GM06990 (cell line): ENCODE measurements at regions not wholly inside any gene's neighbourhood (a gene's known extent, or its start where the extent isn't known, plus 50 kb on each side); places are given as distances from the start of the nearest gene placed in this dataset.

Experiments used
- DNase-seq: peaks from one replicate; pipeline ENCODE4 v3.0.0-alpha.2; 2011; ENCODE audit not compliant: insufficient read length; ENCODE audit errors: extremely low read depth
- H3K27me3 ChIP-seq: replicated peaks from 2 replicates; pipeline ENCODE4 v1.6.0; 2011; ENCODE audit warnings: low read length; ENCODE audit not compliant: control insufficient read depth, insufficient read depth
- H3K36me3 ChIP-seq: 2 replicates; pipeline ENCODE4 v1.5.1; 2011; ENCODE audit warnings: low read length; ENCODE audit not compliant: control insufficient read depth, insufficient read depth
- H3K4me3 ChIP-seq: replicated peaks from 2 replicates; pipeline ENCODE4 v1.5.1; 2011; ENCODE audit warnings: low read depth, mild to moderate bottlenecking, control low read depth, low read length
- CTCF ChIP-seq: IDR thresholded peaks from 2 replicates; pipeline ENCODE4 v1.5.1; 2011; ENCODE audit warnings: low read length, control low read depth, mild to moderate bottlenecking, inconsistent platforms; ENCODE audit not compliant: insufficient read depth, poor library complexity, severe bottlenecking

- H3K27me3 ChIP-seq, result no peaks in the 10 kb centered on the region
- TF ChIP-seq CTCF, result no peak
- no peak overlapping the region for H3K4me3 ChIP-seq
- no peak for DNase-seq
- no peaks in the 10 kb centered on the region for H3K36me3 ChIP-seq
These were observed 156.4 kb downstream of the OSR1 start for GRCh38 chr2:19201911-19202462.

- Histone ChIP-seq H3K36me3 (no peaks in the 10 kb centered on the region), H3K4me3 (no peak overlapping the region), H3K27me3 (no peaks in the 10 kb centered on the region)
- TF ChIP-seq CTCF, result no peak
- DNase-seq, result no peak
These were observed 160.0 kb downstream of the OSR1 start for GRCh38 chr2:19198381-19198780.

- TF ChIP-seq CTCF, result no peak
- Histone ChIP-seq H3K4me3 (no peak overlapping the region), H3K36me3 (no peaks in the 10 kb centered on the region), H3K27me3 (no peaks in the 10 kb centered on the region)
- no peak for DNase-seq
These were observed 162.8 kb downstream of the OSR1 start for GRCh38 chr2:19195661-19196060.

- Histone ChIP-seq H3K36me3 (no peaks in the 10 kb centered on the region), H3K27me3 (no peaks in the 10 kb centered on the region; the same call in 1 of the 2 replicates), H3K4me3 (no peak overlapping the region)
- DNase-seq, result no peak
- TF ChIP-seq CTCF, result no peak
These were observed 169.0 kb downstream of the OSR1 start for GRCh38 chr2:19189391-19189790.

- no peaks in the 10 kb centered on the region; the same call in 1 of the 2 replicates for H3K27me3 ChIP-seq
- no peak for DNase-seq
- no peaks in the 10 kb centered on the region for H3K36me3 ChIP-seq
- no peak for TF ChIP-seq CTCF
- no peak overlapping the region for H3K4me3 ChIP-seq
These were observed 171.0 kb downstream of the OSR1 start for GRCh38 chr2:19187323-19188020.
